ENCODE measurements at regions not wholly inside any gene's neighbourhood (a gene's known extent, or its start where the extent isn't known, plus 50 kb on each side); places are given as distances from the start of the nearest gene placed in this dataset.

DNA sequence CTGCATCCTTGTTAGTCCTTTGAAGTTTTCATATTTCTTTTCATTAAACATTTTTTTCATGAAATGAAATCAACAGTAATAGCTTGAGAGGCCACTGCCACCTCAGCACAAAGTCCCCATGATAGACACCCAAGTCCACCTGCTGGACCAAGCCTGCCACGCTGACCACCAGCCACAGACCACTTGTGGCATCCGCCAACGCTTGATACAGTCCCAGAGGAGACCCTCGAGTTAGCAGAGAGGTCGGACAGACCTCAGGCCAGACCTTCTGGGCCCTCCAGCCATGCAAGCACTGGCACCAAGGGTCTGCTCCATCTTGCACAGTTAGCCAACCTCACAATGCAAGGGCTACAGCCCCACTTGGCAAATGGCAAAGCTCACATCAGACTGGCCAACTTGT is 91.8 kb upstream of the RTL6 start:
- DNase-seq = no peak

DNA sequence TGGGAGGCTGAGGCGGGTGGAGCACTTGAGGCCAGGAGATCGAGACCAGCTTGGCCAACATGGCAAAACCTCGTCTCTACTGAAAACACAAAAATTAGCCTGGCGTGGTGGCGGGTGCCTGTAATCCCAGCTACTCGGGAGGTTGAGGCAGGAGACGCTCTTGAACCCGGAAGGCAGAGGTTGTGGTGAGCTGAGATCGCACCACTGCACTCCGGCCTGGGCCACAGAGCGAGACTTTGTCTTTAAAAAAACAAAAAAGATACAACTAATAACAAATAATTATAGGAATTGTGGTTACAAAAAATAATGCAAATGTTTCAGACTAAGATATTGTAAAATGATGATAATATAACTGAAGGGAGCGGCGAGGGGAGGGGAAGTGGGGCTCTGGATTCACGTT is 90.3 kb upstream of the RTL6 start:
- DNase-seq = no peak

DNA sequence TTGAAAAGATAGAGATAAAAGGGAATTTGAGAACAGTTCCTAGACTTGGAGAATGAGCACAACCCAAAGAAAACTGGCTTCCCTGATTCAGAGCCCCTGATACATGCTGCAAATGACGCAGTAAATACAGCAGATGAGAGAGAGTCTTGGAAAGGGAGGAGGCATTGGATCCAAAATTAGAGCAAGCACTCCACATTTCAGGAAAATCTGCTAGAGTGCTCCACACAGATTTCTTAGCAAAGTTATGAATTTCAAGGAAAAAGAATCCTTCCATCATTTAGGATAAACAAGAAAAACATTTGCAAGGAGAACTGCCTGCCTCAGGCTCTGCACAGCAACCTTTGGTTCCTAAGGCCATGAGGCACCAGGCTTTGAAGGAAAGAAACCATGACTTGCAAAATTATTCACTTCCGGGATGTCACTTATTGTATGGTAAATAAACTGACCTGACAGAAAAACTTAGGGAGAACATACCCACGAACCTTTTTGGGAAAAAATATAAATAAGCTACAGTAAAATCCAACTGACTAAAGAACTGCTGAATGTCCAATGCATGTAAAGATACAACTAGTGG is 89.8 kb upstream of the RTL6 start:
- DNase-seq = no peak

DNA sequence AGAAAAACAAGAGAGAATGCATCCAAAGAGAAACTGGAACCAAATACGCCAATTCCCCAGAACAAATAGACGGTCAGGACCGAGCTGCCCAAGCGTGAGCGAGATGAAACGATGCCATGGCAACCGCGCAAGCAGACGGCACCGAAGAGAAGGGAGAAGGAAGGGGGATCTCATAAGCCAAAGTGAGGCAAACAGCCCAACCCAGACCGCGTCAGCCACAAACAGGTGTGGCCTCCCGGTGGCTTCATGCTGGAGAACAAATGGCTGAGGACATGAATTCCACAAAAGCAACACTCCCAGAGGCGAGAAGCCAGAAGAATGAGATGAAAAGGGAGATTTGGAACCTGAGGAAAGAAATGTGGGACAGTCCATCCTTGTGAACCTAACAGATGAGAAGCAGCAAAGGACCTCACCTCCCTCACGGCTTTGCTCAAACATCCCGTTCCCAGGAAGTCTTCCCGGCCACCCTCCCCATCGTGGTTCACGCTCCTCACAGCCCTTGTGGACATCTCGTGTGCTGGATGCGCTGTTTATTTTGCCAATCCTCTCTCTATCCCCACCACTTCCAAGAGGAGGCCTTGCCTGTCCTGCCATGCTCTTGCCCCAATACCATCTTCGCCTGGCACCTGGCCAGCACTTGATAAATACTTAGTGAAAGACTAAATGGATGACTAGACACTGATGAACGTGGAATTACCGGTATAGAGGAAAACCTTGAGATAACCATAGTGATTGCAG is 89.1 kb upstream of the RTL6 start:
- no peak for DNase-seq

DNA sequence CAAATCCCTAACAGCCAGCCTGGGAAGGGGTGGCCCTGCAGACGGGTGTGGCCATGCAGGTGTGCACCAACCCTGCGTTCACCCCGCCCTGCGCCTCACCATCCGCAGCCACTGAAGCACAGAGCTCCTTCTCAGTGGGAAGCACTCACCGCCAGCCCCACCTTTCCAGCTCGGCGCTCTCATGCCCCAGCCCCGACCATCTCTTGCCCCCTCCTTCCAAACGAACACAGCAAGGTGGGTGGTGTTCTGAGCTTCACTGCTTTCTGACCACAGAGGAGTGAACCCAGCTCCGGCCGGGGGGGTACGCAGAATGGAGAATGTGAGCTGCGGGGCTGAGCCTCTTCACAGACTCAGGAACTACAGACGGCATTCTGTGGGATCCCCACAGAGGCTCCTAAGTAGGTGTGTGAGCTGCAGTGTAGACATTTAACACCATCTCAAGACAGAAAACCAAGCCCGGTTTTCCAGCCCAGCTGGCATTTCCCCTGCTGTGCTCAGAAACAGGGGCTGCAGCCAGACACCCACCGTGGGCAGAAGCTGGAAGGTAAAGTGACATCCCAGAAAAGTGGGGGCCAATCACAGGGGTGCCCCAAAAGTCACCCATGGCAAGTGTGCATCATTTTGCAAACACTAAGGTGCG is 88.4 kb upstream of the RTL6 start:
- DNase-seq = no peak

DNA sequence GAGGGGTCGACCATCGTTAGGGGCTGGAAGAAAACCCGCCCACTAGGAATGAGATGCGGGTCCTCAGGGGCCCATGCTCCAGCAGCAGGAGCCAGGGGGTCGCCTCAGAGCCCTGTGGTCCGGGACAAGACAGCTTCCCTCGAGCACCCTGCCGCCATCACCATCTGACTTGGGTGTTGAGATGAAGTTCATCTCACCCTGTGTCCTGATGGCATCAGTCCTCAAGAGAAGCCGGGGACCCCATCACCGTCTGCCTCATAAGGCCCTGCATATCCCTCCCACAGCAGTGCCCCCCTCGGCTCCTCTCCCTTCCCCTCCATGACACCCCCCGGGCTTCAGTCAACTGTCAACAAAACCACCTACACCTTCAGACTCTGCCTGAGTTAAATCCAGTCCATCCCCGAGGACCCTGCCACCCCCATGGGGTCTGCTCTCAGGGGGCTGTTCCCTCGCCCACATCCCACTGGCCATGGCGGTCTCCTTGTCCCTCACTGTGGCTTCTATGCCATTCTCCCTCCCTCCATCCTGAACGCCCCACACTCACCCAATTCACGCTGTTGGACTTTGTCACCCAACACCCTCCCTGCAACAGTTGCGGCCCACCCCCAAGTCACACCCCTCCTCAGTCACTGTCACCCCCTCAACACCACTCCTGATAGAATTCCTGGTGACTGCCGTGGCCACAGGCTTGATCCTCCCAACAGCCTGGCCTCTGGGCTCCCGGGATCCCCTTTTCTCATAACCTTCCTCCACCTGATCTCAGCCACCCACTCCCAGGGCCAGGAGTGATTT is 87.7 kb upstream of the RTL6 start:
- no peak for DNase-seq

DNA sequence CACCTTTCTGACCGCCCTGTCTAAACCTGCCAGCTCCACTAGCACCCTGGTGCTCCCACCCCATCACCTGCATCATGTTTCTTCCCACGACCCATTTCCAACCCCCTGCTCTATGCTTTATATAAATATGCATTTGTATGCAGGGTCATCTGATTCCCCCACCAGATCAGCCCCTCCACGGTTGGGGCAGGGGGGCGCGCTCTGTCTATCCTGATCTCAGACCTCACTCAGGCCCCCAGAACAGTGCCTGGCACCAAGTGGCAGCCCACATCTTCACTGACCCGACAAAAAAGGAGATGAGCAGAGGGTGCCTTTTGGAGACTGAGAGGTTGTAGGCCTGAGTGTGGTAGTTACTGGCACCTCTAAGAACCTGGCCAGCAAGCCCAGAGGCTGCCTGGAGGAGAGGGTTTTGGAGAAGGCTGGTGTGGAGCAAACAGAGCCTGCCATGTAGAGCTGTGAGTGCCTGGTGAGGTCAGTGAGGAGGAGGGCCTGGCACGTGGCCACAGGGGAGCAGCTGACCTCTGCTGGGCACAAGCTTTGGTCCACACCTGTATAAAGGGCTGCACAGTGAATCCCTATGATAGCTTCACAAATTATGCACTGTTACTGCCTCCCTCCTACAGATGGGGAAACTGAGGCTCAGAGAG is 86.3 kb upstream of the RTL6 start:
- DNase-seq = no peak

DNA sequence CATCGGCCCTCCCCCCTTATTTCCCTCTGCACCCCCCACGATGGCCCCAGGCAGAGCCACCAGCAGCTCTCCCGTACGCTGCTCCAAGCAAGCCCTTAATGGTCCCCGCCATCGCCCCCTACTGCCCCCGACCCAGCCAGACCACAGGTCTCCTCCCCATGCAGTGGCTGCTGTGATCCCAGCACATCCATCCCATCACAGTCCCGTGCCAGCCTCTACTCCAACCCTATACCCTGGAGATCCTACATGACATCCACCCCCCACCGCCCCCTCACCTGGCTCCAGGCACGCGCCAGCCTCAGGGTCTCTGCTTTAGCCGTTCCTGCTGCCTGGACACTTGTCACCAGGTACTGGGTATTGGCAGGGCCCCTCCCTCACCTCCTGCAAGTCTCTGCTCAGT is 85.8 kb upstream of the RTL6 start:
- DNase-seq = no peak

DNA sequence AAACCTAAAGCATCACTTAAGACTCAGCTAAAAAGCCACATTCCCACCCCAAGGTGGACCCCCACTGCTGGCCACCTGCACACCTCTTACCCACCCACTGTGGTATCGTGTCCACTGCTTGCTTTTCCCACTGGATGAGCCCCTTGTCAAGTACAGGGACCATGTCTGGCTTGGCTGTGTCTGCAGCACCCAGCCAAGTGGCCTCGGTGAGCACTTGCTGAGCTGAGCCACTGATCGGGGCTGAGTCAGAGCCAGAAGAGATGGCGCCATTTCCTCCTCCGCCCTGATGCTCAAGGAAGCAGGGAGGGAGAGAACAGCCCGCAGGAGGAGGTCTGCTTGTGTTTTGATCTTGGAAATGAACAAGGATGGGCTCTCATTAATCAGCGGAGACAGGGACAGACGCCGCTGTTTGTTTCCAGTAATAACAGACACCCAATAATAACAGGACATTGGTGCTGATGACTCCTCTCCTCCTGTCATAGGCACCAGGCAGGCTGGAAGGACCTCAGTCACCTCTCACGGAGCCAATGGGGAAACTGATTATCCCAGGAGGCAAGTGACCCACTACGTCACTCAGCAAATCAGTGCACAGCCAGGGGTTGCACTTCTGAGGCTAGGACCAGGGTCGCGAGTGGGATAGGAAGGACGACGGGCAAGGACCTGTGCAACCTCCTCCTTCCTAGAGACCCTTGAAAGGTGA is 85.2 kb upstream of the RTL6 start:
- no peak for DNase-seq

DNA sequence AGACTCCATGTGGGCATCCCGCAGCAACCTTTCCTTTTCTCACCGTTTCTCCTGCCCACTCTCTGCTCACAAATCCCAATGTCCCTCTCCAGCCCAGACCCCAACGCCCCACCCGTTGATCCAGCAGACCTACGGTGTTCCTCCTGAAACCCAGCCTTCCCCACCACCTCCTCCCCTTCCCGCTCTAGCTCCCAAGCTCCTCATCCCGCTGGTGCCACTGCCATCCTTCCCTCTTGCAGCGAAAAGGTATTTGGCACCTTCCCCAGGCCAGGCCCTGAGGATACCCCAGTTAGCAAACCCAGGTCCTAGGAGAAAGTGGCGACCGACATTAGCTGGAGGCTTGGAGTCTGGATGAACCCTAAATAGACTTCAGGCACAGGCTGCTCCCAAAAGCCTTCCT is 84.0 kb upstream of the RTL6 start:
- no peak for DNase-seq

DNA sequence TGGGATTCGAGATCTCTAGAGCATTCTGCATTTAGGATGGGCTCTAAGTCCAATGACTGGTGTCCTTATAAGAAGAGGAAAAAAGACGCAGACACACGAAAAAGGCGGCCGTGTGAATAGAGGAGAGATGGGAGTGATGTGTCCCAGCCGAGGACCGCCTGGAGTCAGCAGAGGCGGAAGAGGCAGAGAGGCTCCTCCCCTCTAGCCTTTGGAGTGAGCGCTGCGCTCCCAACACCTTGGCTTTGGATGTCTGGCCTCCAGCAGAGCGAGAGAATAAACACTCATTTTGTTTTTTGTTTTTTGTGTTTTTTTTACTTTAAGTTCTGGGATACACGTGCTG is 83.0 kb upstream of the RTL6 start:
- no peak for DNase-seq

DNA sequence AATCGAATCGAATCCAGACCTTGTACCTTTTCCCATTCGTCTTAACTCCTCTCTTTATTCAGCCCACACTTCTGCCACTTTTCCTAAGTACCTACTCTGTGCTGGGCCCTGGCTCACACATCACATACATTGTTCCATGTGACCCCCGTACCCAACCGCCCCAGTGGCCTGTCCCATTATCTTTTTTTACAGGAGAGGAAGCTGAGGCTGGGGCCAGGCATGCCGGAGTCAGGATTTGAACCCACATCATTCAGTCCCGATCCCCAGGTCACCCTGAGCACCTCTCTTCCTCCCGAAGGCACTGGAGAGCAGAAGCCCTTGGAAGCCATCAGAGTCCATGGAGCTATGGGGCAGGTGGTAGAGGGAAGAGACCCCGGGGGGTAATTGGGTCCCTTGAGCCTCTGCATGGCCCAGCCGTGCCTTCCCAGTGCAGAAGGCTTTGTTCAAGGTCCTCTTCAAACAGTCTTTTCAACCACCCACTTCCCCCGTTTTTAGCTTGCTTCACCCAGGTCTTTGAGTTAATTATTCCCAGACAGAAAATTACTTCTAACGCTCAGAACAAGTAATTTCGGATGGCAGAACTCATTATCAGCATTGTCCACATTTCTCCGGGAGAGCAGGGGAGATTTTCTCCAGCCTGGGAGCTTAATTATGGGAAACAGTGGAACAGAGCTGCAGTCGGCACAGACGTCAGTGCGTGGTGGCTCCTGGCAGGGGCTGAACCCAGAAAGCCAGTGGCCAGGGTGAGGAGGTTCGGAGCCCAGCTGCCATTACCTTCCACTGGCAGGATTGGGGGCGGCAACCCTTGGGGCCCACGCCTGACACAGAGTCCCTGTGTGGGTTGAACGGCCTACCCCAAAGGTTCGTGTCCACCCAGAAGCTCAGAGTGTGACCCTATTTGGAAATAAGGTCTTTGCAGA is 82.4 kb upstream of the RTL6 start:
- no peak for DNase-seq

DNA sequence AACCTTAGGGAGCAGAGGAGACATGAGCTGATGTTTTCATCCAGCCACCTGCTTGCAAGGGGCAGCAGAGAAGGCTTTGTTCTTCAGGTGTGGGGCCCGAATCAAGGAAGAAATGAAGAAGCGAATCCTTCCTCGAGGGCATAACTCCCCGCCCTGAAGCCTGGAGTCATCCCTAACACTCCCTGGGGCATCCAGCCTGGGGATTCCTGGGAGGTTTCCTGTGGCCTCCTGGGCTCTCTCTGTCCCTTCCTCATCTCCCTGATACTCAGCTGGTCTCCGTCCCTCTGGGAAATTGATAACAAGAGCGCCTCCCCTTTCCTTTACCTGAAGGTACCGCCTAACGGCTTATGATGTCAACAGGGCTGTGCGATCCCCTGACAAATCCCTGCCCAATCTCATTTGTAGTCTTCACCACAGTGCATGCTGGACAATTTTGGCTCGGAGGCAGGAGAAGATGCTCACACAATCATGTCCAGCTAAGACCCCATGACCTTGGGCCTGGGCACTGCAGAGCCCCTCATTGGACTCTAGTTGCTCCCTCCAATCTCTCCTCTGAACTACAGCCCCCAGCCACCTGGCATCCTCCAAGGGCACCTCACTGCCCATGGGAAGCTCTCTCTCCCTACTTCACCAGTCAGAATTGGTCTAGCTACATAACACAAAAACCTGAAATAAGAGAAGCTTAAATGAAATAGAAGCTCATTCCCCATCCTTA is 80.6 kb upstream of the RTL6 start:
- no peak for DNase-seq

DNA sequence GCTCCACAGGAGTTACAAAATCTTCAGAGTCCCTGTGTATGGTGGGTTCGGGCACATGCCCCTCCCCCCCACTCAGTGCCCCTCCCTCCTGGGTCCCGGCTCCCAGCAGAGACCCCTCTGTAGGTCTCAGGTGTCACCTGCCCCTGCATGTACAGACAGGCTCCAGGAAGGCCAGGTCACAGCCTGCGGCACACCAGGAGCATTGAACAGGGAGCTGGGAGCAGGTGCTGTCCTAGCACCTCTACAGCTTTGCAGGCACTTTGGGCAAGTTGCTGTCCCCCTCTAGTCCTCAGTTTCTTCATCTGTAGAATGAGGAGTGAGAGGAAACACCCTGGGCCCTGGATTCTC is 80.1 kb upstream of the RTL6 start:
- no peak for DNase-seq

DNA sequence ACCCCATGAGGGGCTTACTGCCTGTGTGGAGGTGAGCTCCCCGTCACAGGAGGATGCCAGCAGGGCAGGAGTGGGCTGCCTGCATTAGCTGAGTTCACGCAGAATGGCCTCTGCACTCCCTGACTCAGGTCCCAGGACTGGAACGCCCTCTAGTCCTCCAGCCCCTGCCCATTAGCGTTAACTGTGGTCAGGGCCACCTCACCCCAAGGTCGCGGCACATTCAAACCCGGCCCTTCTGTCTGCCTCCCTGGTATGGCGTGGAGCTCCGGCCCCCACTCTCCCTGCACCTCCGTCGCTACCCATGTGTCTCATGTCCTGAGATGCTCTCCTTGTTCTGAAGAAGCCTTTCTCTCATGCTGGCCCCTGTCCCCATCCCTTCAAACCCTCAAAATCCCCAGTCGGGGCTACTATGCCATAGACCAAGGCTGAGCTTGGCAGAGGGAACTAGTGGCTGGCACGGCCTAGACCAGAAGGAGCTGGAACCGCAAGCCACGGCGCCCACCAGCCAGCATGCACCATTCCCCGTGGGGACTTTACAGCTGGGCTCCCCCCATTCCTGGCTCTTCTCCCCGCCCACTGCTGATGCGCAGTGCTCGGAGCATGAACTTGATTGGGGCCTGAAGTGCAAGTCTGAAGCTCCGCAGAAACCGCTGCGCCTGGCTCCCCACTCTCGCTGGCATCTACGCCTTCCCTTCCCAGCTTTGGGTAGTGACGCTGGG is 79.5 kb upstream of the RTL6 start:
- DNase-seq = no peak

DNA sequence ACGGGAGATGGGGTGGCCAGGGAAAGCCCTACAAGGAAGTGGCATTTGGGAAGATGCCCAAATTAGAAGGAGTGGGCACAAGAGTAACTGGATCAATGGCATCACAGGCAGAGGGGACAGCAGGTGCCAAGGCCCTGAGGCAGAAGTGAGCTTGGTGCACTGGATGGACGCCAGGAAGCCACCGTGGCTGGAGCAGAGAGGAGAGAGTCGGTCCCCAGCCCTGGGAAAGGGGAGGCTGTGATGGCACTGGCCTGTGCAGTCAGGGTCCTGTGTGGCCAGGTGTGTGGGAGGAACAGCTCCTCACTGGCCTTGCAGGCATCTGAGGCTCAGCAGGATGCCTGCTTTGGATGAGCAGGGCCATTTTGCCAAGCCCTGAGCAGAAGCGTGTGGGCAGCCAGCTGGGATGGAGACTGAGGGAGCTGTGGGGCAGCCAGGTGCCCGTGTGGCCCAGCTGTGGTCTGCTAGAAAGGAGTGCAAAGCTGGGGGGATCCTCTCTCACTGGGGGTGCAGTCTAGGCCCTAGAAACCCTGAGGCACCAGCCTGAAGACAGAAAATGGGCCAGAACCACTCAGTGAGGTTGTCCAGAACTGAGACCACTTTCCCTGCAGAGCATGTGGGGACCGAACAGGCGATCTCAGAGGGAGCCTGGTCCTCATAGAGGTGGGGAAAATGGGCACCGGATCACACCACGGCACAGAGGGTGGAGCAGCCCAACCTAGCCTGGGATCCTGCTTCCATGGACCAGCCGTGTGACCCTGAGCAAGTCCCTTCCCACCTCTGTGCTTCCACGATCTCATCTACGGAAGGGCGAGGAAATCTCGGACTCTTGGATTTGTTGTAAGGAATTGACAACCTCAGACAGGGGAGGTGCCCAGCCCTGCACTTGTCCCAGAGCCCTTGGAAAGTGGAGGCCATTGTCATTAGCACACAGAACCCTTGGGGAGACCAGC is 78.6 kb upstream of the RTL6 start:
- no peak for DNase-seq

DNA sequence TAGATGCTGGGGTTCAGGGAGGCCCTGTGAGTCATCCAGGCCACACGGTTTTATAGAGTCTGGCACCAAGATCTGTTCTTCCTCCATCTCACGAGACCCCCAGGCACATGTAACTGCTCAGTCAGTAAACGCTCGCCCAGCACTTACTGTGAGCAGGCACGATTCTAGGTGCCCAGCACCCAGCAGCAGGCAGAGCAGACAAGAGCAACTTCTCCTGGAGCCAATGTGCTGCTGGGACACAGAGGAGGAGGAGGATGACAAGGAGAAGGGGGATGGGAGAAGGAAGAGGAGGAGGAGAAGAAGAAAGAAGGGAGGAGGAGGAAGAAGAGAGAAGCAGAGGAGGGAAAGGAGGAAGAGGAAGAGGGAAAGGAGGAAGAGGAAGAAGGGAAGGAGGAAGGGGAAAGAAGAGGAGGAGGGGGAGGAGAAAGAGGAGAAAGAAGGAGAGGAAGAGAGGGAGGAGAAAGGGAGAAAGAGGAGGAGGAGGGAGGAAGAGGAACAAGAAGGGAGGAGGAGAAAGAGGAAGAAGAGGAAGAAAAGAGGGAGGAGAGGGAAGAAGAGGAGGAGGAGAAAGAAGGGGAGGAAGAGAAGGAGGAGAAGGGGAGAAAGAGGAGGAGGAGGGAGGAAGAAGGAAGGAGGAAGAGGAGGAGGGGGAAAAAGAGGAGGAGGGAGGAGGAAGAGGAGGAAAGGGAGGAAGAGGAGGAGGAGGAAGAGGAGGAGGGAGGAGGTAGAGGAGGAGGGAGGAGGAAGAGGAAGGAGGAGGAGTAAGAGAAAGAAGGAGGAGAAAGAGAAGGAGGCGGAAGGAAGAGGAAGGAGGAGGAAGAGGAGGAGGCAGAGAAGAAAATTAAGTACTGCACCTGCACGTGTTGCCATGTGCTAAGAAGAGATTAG is 77.6 kb upstream of the RTL6 start:
- DNase-seq = no peak

Data from activated gamma-delta T cell treated with Interleukin-2 at 50 U/mL for 16 hours (primary cell).